ENCODE measurements at regions not wholly inside any gene's neighbourhood (a gene's known extent, or its start where the extent isn't known, plus 50 kb on each side); places are given as distances from the start of the nearest gene placed in this dataset.

DNA sequence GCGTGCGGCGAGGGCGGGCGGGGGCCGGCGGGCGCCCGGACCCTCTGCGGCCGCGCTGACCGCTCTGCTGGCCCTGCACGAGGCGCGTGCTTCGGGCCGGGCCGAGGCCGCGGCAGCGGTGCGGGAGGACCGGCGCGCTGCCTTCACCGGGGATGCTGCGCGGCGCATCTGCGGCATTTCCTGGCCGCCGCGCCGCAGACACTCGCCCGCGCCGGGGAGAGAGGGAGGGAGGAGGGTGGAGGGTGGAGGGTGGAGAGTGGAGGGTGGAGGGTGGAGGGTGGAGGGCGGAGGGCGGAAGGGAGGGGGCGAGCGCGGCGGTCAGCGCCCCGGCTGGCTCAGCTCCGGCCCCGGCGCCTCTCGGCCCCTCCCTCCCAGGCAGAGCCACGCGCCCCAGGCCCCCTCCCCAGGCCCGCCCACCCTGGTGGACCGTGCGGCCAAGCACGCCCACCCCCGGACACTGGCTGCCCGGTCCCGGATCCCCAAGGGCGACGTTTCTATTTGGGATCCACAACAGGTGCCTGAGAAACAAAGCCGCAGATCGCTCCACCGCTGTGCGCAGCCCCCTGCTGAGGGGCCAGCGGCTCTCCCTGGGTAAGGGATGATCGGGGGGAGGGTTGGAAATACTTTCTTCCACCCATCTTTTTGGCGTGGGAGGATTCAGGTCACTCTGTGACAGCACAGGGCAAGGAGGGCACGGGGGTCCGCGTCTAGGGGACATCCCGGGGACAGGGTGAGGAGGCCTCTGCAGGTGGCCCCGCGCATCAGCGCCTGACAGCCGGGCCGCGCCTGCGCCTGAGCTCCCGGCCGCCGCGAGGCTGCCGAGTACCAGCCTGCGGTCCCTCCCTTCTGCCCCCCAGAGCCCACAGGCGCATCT, 111.2 kb upstream of the BEND6 start:
- TF ChIP-seq, protein P1, sequence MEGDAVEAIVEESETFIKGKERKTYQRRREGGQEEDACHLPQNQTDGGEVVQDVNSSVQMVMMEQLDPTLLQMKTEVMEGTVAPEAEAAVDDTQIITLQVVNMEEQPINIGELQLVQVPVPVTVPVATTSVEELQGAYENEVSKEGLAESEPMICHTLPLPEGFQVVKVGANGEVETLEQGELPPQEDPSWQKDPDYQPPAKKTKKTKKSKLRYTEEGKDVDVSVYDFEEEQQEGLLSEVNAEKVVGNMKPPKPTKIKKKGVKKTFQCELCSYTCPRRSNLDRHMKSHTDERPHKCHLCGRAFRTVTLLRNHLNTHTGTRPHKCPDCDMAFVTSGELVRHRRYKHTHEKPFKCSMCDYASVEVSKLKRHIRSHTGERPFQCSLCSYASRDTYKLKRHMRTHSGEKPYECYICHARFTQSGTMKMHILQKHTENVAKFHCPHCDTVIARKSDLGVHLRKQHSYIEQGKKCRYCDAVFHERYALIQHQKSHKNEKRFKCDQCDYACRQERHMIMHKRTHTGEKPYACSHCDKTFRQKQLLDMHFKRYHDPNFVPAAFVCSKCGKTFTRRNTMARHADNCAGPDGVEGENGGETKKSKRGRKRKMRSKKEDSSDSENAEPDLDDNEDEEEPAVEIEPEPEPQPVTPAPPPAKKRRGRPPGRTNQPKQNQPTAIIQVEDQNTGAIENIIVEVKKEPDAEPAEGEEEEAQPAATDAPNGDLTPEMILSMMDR (conservative IDR thresholded peaks at IDR 0.05): no peak
- no peak for TF ChIP-seq ZFX (IDR thresholded peaks at IDR 0.05)
